Transverse colon (tissue), 4 donors: ENCODE measurements at regions not wholly inside any gene's neighbourhood (a gene's known extent, or its start where the extent isn't known, plus 50 kb on each side); places are given as distances from the start of the nearest gene placed in this dataset.

ENCODE experiments used
- CTCF ChIP-seq, 5 experiments: fragments of 200-600 bp in 3 of 5; fragments of 450-650 bp in 2 of 5; sonication (generic) in 3 of 5; IDR thresholded peaks; 1 replicate in 2 of 5; 2 replicates in 3 of 5; pipeline ENCODE4 v1.5.1; 2016 to 2017; ENCODE audit warnings: antibody characterized with exemption in 5 of 5, inconsistent platforms in 3 of 5, mild to moderate bottlenecking in 2 of 5, moderate library complexity in 1 of 5
- POLR2AphosphoS5 ChIP-seq, 3 donors: sonication (generic); formaldehyde crosslinking; IDR thresholded peaks; one replicate each; pipeline ENCODE4 v1.6.1; 2016; ENCODE audit warnings: antibody characterized with exemption in 3 of 3

- no peak for TF ChIP-seq CTCF (IDR thresholded peaks at IDR 0.05)
- TF ChIP-seq POLR2AphosphoS5 (IDR thresholded peaks at IDR 0.05): no peak
Measured at GRCh38 chr18:11464129-11464528, 145.3 kb upstream of the SLC35G4 start.
